ENCODE measurements at regions not wholly inside any gene's neighbourhood (a gene's known extent, or its start where the extent isn't known, plus 50 kb on each side); places are given as distances from the start of the nearest gene placed in this dataset.

DNA sequence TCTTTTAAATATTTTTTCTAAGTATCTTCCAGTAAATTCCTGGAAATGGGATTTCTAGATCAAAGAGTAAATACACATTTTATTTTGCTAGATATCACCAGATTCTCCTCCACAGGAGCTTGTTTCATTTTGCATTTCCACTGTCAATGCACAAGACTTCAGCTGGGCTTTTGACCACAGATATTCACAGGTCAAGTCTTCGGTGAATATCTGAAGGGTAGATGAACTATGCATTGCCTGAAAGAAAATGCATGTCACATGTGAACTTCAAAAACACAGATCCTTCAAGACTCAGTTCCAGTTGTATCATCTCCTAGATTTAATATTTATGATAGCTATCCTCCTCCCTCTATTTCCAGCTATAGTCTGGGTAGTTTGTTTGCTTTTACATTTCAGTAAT lies 963.6 kb upstream of the GOT2 start:
- no peak for DNase-seq (ENCODE audit: low read depth)
- TF ChIP-seq, protein P1, sequence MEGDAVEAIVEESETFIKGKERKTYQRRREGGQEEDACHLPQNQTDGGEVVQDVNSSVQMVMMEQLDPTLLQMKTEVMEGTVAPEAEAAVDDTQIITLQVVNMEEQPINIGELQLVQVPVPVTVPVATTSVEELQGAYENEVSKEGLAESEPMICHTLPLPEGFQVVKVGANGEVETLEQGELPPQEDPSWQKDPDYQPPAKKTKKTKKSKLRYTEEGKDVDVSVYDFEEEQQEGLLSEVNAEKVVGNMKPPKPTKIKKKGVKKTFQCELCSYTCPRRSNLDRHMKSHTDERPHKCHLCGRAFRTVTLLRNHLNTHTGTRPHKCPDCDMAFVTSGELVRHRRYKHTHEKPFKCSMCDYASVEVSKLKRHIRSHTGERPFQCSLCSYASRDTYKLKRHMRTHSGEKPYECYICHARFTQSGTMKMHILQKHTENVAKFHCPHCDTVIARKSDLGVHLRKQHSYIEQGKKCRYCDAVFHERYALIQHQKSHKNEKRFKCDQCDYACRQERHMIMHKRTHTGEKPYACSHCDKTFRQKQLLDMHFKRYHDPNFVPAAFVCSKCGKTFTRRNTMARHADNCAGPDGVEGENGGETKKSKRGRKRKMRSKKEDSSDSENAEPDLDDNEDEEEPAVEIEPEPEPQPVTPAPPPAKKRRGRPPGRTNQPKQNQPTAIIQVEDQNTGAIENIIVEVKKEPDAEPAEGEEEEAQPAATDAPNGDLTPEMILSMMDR (IDR thresholded peaks at IDR 0.05; ENCODE audit: insufficient read depth, low read depth, low read length), result no peak
- no peak overlapping the region for H3K4me3 ChIP-seq (ENCODE audit: low read depth, low read length)

DNA sequence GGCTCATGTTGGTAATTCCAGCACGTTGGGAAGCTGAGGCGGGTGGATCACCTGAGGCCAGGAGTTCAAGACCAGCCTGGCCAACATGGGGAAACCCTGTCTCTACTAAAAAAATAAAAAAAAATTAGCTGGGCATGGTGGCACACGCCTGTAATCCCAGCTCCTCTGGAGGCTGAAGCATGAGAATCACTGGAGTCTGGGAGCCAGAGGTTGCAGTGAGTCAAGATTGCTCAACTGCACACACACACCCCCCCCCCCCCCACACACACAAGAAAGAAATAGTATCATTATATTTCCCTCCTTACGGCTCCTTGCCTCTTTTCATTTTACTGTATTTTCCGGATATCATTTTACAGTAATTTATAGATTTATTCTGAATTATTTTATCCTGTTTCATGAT lies 963.1 kb upstream of the GOT2 start:
- DNase-seq (ENCODE audit: low read depth), result no peak
- TF ChIP-seq, protein P1 (IDR thresholded peaks at IDR 0.05; ENCODE audit: insufficient read depth, low read depth, low read length), result no peak
- no peak overlapping the region for H3K4me3 ChIP-seq (ENCODE audit: low read depth, low read length)

DNA sequence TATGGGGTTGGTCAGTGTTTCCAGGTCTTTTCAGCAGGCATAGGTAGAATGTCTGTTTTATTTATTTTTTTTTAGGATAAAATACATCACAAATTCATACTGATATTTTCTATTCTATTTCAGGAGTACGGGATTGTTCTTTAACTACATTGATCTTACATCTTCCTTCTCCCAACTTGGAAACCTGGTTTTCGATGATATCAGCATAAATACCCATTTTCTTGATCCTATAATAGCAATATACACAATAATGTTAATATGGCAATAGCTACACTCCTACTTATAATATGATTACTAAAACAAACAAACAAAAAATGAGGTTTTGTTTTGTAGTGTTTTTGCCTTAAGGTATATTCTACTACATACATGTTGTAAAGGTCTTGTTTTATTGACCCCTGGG lies 962.4 kb upstream of the GOT2 start:
- TF ChIP-seq, protein P1 (IDR thresholded peaks at IDR 0.05; ENCODE audit: insufficient read depth, low read depth, low read length), result no peak
- no peak for DNase-seq (ENCODE audit: low read depth)
- H3K4me3 ChIP-seq (ENCODE audit: low read depth, low read length), result no peak overlapping the region

DNA sequence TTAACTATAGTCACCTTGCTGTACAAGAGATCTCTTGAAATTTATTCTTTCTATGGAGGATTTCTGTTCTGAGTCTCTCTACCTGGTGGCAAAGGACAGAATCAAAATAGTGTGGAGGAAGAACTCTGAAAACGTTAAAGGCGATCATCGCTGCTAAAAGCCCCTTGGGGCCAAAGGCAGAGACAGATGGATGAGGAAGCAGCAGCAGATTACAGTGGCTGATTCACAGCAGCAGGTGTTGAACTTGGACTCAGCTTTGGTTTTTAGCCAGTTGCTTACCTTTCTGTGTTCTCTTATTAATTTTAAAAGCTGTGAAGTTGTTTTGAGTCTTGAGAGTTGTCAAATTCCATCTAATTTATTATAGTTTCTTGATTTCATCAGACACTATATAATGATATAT lies 956.1 kb upstream of the GOT2 start:
- TF ChIP-seq, protein P1 (IDR thresholded peaks at IDR 0.05; ENCODE audit: insufficient read depth, low read depth, low read length), result no peak
- no peak for DNase-seq (ENCODE audit: low read depth)
- no peak overlapping the region for H3K4me3 ChIP-seq (ENCODE audit: low read depth, low read length)

DNA sequence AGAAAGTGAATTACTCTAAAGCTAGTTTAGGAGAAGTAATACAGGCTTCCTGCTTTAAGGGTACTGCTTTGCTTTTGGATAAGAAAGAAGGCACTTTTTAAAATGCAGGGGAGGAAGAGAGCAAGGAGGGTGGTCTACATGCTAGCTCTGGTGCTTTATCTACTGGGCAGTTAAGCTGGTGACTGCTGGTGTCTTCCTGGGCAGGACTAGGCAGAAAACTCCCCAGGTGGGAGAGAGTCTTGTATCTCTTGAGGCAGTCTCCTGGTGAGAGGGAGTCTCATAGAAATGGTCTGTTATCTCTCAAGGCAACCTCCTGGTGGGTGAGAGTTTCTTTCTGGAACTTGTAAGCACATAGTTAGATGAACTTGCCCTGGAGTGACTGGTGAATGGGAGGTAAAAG lies 953.9 kb upstream of the GOT2 start:
- no peak for DNase-seq (ENCODE audit: low read depth)
- no peak overlapping the region for H3K4me3 ChIP-seq (ENCODE audit: low read depth, low read length)
- TF ChIP-seq, protein P1 (IDR thresholded peaks at IDR 0.05; ENCODE audit: insufficient read depth, low read depth, low read length), result no peak

DNA sequence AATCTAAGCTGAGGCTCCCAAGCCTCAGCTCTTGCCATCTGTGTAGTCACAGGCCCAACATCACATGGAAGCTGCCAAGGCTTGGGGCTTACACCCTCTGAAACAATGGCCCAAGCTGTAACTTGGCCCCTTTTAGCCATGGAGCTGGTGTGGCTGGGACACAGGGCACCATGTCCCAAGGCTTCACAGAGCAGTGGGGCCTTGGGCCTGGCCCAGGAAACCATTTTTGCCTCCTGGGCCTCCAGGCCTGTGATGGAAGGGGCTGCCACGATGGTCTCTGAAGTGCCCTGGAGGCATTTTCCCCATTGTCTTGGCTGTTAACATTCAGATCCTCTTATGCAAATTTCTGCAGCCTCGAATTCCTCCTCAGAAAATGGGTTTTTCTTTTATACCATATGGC lies 952.3 kb upstream of the GOT2 start:
- DNase-seq (ENCODE audit: low read depth), result no peak
- TF ChIP-seq, protein P1 (IDR thresholded peaks at IDR 0.05; ENCODE audit: insufficient read depth, low read depth, low read length), result no peak
- no peak overlapping the region for H3K4me3 ChIP-seq (ENCODE audit: low read depth, low read length)

DNA sequence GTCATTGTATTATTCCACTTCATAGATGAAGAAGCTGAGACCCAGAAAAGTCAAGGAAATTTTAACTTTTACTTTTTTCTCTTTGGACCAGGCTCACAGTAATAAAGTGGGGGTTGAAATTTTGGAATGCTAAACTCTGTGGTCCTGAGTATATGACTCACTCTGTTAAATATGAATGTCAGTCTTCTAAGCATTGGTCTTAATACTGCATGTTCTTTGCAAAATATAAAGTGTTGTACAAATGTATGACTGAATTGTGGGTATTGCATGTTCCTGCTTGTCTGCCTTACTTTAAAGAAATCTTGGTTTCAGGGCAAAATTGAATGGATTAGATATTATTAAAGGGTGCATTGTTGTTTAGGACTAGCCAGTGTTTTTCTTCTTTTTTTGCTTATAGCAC lies 950.8 kb upstream of the GOT2 start:
- no peak for DNase-seq (ENCODE audit: low read depth)
- TF ChIP-seq, protein P1 (IDR thresholded peaks at IDR 0.05; ENCODE audit: insufficient read depth, low read depth, low read length), result no peak
- H3K4me3 ChIP-seq (ENCODE audit: low read depth, low read length), result no peak overlapping the region

All from fibroblast of villous mesenchyme (primary cell).